Loucy (cell line): ENCODE measurements at regions not wholly inside any gene's neighbourhood (a gene's known extent, or its start where the extent isn't known, plus 50 kb on each side); places are given as distances from the start of the nearest gene placed in this dataset.

Source experiments
- H2AFZ ChIP-seq: fragments of 200-600 bp; sonication (generic); 2 replicates; pipeline ENCODE4 v1.6.0; 2016; ENCODE audit warnings: antibody characterized with exemption, mild to moderate bottlenecking, low read length, moderate library complexity
- H3F3A ChIP-seq: fragments of 200-600 bp; 2 replicates; pipeline ENCODE4 v1.6.0; 2016; ENCODE audit warnings: antibody characterized with exemption, low read depth, mild to moderate bottlenecking
- H3K27me3 ChIP-seq: fragments of 200-600 bp; sonication (generic); 2 replicates; pipeline ENCODE4 v1.6.1; 2014; ENCODE audit warnings: low read length, mild to moderate bottlenecking; ENCODE audit not compliant: insufficient read depth, poor library complexity, severe bottlenecking
- H3K36me3 ChIP-seq: fragments of 200-600 bp; sonication (generic); 2 replicates; pipeline ENCODE4 v1.6.1; 2016; ENCODE audit warnings: low read length; ENCODE audit not compliant: insufficient read depth
- H3K4me1 ChIP-seq: fragments of 200-600 bp; sonication (generic); 2 replicates; pipeline ENCODE4 v1.5.1; 2014; ENCODE audit warnings: low read length, mild to moderate bottlenecking; ENCODE audit not compliant: insufficient read depth, poor library complexity, severe bottlenecking
- H3K4me2 ChIP-seq: fragments of 200-600 bp; sonication (generic); 2 replicates; pipeline ENCODE4 v1.6.0; 2014; ENCODE audit warnings: antibody characterized with exemption, low read length, low read depth, mild to moderate bottlenecking; ENCODE audit not compliant: poor library complexity, severe bottlenecking
- H3K4me3 ChIP-seq: fragments of 200-600 bp; sonication (generic); 2 replicates; pipeline ENCODE4 v1.5.1; 2014; ENCODE audit warnings: low read length, mild to moderate bottlenecking, mixed read lengths; ENCODE audit not compliant: poor library complexity, severe bottlenecking
- H3K79me2 ChIP-seq: fragments of 200-600 bp; sonication (generic); 2 replicates; pipeline ENCODE4 v1.6.1; 2014; ENCODE audit warnings: low read length; ENCODE audit not compliant: insufficient read depth
- H3K9ac ChIP-seq: fragments of 200-600 bp; sonication (generic); 2 replicates; pipeline ENCODE4 v1.6.0; 2014; ENCODE audit warnings: mild to moderate bottlenecking, low read depth, low read length, moderate library complexity; ENCODE audit not compliant: poor library complexity, severe bottlenecking
- H3K9me2 ChIP-seq: fragments of 200-600 bp; sonication (generic); replicated peaks from 2 replicates; pipeline ENCODE4 v1.6.1; 2016; ENCODE audit warnings: low read depth, low read length, mixed read lengths
- H3K9me3 ChIP-seq: fragments of 200-600 bp; sonication (generic); 2 replicates; pipeline ENCODE4 v1.6.1; 2014; ENCODE audit warnings: mild to moderate bottlenecking, antibody characterized with exemption, low read length, low read depth; ENCODE audit not compliant: insufficient read depth
- H4K20me1 ChIP-seq: fragments of 200-600 bp; sonication (generic); 2 replicates; pipeline ENCODE4 v1.6.0; 2014; ENCODE audit warnings: antibody characterized with exemption, low read length, mild to moderate bottlenecking; ENCODE audit not compliant: insufficient read depth, poor library complexity, severe bottlenecking
- EZH2phosphoT487 ChIP-seq: fragments of 200-600 bp; IDR thresholded peaks from 2 replicates; pipeline ENCODE4 v1.6.1; 2018; ENCODE audit warnings: antibody characterized with exemption, mild to moderate bottlenecking, moderate library complexity, borderline replicate concordance
- TF ChIP-seq, protein P1 (sequence below): fragments of 200-600 bp; sonication (generic); conservative IDR thresholded peaks from 2 replicates; pipeline ENCODE4 v1.5.1; 2014; ENCODE audit warnings: mild to moderate bottlenecking, antibody characterized with exemption, low read length

DNA sequence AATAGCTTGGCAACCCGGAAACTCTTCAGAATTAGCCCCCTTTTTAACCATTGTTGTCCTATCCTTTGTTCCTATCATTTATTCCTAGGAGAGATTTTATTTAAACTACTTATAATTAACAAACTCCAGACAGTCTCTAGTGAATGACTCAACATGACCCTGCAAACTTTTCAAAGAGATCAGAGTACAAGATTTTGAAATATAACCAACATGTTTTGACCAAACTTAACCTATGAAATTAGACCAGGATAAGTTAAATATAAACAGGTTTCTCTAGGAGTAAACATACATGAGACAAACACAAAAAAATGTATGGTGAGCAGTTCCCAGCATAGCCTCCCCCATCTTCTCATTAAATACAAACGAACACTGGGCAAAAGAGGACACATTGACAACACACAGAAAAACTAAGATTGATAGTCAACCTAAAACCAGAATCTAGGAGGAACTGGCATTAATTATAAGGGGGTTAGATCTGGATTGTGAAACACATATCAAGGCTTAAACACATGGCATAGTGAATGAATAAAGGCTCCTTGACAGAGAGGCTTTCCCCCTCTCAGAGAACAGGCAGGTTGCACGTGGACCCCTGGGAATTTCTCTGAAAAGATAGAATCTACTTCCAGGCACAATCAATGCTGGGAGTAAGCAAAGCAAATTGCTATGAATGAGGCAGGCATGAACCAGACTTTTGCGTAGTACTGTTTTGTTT, 284.1 kb downstream of the IRS1 start:
- Histone ChIP-seq H3K9me3 (no peaks in the 10 kb centered on the region), H3K27me3 (no peaks in the 10 kb centered on the region), H3K79me2 (no peaks in the 10 kb centered on the region), H3K4me3 (no peak overlapping the region), H3K9ac (no peak overlapping the region), H3K4me1 (no peaks in the 10 kb centered on the region), H2AFZ (no peak overlapping the region), H3K4me2 (no peak overlapping the region), H4K20me1 (no peaks in the 10 kb centered on the region), H3K36me3 (no peaks in the 10 kb centered on the region), H3K9me2 (no peaks in the 10 kb centered on the region), H3F3A (no peaks in the 10 kb centered on the region)
- TF ChIP-seq, protein P1, sequence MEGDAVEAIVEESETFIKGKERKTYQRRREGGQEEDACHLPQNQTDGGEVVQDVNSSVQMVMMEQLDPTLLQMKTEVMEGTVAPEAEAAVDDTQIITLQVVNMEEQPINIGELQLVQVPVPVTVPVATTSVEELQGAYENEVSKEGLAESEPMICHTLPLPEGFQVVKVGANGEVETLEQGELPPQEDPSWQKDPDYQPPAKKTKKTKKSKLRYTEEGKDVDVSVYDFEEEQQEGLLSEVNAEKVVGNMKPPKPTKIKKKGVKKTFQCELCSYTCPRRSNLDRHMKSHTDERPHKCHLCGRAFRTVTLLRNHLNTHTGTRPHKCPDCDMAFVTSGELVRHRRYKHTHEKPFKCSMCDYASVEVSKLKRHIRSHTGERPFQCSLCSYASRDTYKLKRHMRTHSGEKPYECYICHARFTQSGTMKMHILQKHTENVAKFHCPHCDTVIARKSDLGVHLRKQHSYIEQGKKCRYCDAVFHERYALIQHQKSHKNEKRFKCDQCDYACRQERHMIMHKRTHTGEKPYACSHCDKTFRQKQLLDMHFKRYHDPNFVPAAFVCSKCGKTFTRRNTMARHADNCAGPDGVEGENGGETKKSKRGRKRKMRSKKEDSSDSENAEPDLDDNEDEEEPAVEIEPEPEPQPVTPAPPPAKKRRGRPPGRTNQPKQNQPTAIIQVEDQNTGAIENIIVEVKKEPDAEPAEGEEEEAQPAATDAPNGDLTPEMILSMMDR, result no peak

DNA sequence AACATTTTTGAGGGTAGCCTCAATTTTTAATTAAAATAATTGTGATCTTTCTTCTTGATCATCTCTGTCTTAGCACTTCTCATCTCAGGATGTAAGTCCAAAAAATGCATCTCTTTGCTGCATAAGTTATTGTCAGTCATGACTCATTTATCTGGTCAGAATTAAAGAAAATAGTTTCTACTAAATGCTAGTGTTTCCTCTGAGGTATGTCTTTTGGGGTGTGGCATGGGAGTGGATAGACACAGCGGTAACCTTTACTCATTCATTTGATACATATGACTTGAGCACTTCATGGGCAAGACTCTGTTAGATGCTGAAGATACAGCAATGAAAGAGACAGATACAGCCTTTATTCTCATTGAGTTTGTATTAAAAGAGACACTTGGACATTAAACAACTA, 284.7 kb downstream of the IRS1 start:
- no peaks in the 10 kb centered on the region for H3F3A ChIP-seq
- no peak overlapping the region for H3K4me3 ChIP-seq
- no peaks in the 10 kb centered on the region for H3K9me3 ChIP-seq
- no peaks in the 10 kb centered on the region for H4K20me1 ChIP-seq
- H3K9ac ChIP-seq, result no peak overlapping the region
- TF ChIP-seq, protein P1, result no peak
- no peak for TF ChIP-seq EZH2phosphoT487
- no peak overlapping the region for H2AFZ ChIP-seq
- H3K27me3 ChIP-seq, result no peaks in the 10 kb centered on the region
- H3K79me2 ChIP-seq, result no peaks in the 10 kb centered on the region
- no peaks in the 10 kb centered on the region for H3K4me1 ChIP-seq
- no peaks in the 10 kb centered on the region for H3K9me2 ChIP-seq
- no peak overlapping the region for H3K4me2 ChIP-seq
- H3K36me3 ChIP-seq, result no peaks in the 10 kb centered on the region

DNA sequence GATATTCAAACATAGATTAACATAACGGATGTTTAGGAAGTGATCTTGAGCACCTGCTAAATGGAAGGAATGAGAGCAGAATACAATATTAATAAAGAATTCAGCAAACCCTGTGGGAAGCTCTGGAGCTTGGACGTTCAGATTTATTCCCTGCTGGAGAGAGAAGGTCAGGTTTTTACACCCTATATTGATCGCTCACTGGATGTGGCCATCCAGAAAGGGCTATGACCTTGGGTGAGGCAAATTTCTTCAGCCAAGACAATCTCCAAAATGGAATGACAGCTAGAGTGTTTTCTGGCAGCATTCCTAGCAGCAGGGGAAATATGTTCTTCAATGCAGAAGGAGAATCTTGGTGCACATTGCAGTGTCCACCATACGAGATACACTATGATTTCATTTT, 288.3 kb downstream of the IRS1 start:
- TF ChIP-seq EZH2phosphoT487, result no peak
- TF ChIP-seq, protein P1, result no peak
- no peaks in the 10 kb centered on the region for H3K27me3 ChIP-seq
- H4K20me1 ChIP-seq, result no peaks in the 10 kb centered on the region
- no peaks in the 10 kb centered on the region for H3F3A ChIP-seq
- no peak overlapping the region for H3K9ac ChIP-seq
- H3K9me3 ChIP-seq, result no peaks in the 10 kb centered on the region
- H3K4me2 ChIP-seq, result no peak overlapping the region
- H3K9me2 ChIP-seq, result no peaks in the 10 kb centered on the region
- H3K79me2 ChIP-seq, result no peaks in the 10 kb centered on the region
- H2AFZ ChIP-seq, result no peak overlapping the region
- no peak overlapping the region for H3K4me3 ChIP-seq
- H3K36me3 ChIP-seq, result no peaks in the 10 kb centered on the region
- no peaks in the 10 kb centered on the region for H3K4me1 ChIP-seq
